ENCODE measurements at regions not wholly inside any gene's neighbourhood (a gene's known extent, or its start where the extent isn't known, plus 50 kb on each side); places are given as distances from the start of the nearest gene placed in this dataset.
A peak's percentile ranks its signal among the peaks of the same experiment; 100 is the strongest.

DNA sequence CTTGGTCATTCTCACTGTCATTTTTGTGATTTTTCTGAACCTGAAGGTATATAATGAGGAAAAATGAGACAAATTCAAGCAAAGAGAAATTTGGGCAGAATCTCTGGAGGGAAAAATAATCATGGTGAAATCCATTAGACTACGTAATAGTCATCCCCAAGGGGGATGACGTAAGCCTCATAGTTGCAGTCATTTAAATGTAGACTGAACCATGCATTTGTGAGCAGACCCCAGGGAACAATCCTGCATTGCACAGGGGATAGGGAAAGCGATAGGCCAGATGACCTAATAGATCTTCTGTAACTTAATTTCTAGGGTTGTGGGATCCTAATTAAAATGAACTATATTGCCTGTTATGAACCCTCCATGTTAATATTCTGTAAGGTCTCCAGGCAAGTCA, 167.4 kb upstream of the C1orf21 start:
- ATAC-seq (no peak), DNase-seq (no peak)
- intact Hi-C loops (cut with DNase I): loop anchor here in 1 of 2 donors (5.0 kb wide), 1 partner anchor 142 kb away; no protein-coding TSS in a partner anchor
- WGBS (ENCODE audit: insufficient coverage, low coverage, low lambda C conversion rate, missing lambda C conversion rate): 62% methylated on average over 3 of the region's 3 CpGs
- no peak overlapping the region for H3K4me3 ChIP-seq
- H3K4me1 ChIP-seq: no peaks in the 10 kb centered on the region
- no peaks in the 10 kb centered on the region for H3K36me3 ChIP-seq
- no peak for TF ChIP-seq POLR2A (IDR thresholded peaks at IDR 0.05)
- TF ChIP-seq, protein P1, sequence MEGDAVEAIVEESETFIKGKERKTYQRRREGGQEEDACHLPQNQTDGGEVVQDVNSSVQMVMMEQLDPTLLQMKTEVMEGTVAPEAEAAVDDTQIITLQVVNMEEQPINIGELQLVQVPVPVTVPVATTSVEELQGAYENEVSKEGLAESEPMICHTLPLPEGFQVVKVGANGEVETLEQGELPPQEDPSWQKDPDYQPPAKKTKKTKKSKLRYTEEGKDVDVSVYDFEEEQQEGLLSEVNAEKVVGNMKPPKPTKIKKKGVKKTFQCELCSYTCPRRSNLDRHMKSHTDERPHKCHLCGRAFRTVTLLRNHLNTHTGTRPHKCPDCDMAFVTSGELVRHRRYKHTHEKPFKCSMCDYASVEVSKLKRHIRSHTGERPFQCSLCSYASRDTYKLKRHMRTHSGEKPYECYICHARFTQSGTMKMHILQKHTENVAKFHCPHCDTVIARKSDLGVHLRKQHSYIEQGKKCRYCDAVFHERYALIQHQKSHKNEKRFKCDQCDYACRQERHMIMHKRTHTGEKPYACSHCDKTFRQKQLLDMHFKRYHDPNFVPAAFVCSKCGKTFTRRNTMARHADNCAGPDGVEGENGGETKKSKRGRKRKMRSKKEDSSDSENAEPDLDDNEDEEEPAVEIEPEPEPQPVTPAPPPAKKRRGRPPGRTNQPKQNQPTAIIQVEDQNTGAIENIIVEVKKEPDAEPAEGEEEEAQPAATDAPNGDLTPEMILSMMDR (IDR thresholded peaks at IDR 0.05): no peak
- H3K27me3 ChIP-seq: no peaks in the 10 kb centered on the region
- no peak overlapping the region for H3K27ac ChIP-seq
- H3K9me3 ChIP-seq: no peaks in the 10 kb centered on the region

DNA sequence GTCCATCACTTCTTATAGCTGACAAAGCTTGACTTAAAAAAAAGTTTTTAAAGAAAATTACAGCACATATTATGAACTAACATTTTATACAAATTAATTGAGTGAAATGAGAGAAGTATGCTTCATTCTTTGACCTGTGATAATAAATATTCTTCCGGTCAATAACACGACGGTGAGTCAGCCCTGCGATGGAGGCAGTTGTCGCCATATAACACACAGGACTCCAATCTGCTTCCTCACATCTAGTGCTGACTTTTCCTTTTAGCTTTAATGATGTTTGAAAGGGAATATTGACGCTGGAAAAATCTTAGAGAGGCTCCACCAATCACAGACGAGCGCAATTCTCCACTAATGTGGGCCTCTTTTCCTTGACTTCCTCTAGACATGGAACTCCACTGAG, 166.9 kb upstream of the C1orf21 start:
- Histone ChIP-seq H3K9me3 (no peaks in the 10 kb centered on the region), H3K4me1 (no peaks in the 10 kb centered on the region), H3K36me3 (no peaks in the 10 kb centered on the region), H3K27me3 (no peaks in the 10 kb centered on the region), H3K4me3 (no peak overlapping the region), H3K27ac (no peak overlapping the region)
- no peak for TF ChIP-seq POLR2A (IDR thresholded peaks at IDR 0.05)
- TF ChIP-seq, protein P1 (IDR thresholded peaks at IDR 0.05): no peak
- DNase-seq: no peak
- WGBS (ENCODE audit: insufficient coverage, low coverage, low lambda C conversion rate, missing lambda C conversion rate): 83% methylated on average over 6 of the region's 8 CpGs
- no peak for ATAC-seq
- intact Hi-C loops (cut with DNase I): loop anchor here (5.0 to 10.0 kb wide), 2 partner anchors 135 to 143 kb away; no protein-coding TSS in a partner anchor

DNA sequence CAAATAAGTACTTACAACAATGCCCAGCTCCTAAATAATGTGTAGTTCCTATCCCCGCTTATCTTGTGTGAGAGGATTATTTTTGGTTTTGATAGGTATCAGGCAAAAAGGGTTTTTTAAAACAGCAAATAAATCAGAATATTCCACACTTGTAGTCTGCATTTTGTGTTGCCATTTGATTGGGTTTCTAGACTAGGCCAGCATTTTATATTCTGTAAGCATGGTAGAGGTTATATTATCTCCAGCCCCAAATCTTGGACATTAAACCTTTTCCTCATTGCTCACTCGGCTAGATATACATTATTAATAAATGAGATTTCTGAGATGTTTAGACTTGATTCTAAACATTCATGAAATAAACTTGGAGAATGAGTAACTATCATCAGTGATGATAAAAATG, 165.7 kb upstream of the C1orf21 start:
- H3K4me1 ChIP-seq: no peaks in the 10 kb centered on the region
- TF ChIP-seq POLR2A (IDR thresholded peaks at IDR 0.05): no peak
- no peak overlapping the region for H3K4me3 ChIP-seq
- H3K9me3 ChIP-seq: no peaks in the 10 kb centered on the region
- no peak for DNase-seq
- no peaks in the 10 kb centered on the region for H3K36me3 ChIP-seq
- WGBS (ENCODE audit: insufficient coverage, low coverage, low lambda C conversion rate, missing lambda C conversion rate): 69% methylated on average over 2 of the region's 2 CpGs
- no peak for ATAC-seq
- intact Hi-C loops (cut with DNase I): loop anchor here in 1 of 2 donors (10.0 kb wide), 1 partner anchor 136 kb away; no protein-coding TSS in a partner anchor
- no peaks in the 10 kb centered on the region for H3K27me3 ChIP-seq
- H3K27ac ChIP-seq: no peak overlapping the region

DNA sequence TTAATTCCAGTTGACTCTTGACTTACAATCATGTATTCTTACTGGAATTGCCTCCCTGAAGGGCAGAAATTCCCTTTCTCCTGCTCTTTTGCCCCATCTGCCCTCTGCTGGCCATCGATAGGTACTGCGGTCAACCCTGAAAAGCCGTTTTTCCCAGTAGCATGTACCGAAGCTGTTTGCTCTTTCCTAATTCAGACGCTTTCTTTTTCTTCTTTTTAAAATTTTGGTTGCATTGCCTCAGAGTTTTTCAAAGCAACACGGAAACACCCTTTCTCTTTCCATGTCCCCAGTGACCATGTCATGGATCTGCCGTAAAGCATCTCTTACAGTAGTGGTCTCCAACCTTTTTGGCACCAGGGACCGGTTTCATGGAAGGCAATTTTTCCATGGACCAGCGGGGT, 164.2 kb upstream of the C1orf21 start:
- DNase-seq (peak; percentile 44 to 63 (median 56)), ATAC-seq (peak; percentile 90 to 97 (median 94))
- 21% methylated on average over 9 of the region's 9 CpGs for WGBS (ENCODE audit: insufficient coverage, low coverage, low lambda C conversion rate, missing lambda C conversion rate)
- Histone ChIP-seq H3K9me3 (no peaks in the 10 kb centered on the region), H3K36me3 (no peaks in the 10 kb centered on the region), H3K27me3 (no peaks in the 10 kb centered on the region), H3K27ac (no peak overlapping the region), H3K4me1 (no peaks in the 10 kb centered on the region), H3K4me3 (no peak overlapping the region)
- TF ChIP-seq POLR2A (IDR thresholded peaks at IDR 0.05): no peak
- TF ChIP-seq, protein P1 (IDR thresholded peaks at IDR 0.05): peak; percentile 92 to 96 (median 93)
- intact Hi-C loops (cut with DNase I): loop anchor here in 1 of 2 donors (10.0 kb wide), 1 partner anchor 138 kb away; no protein-coding TSS in a partner anchor

DNA sequence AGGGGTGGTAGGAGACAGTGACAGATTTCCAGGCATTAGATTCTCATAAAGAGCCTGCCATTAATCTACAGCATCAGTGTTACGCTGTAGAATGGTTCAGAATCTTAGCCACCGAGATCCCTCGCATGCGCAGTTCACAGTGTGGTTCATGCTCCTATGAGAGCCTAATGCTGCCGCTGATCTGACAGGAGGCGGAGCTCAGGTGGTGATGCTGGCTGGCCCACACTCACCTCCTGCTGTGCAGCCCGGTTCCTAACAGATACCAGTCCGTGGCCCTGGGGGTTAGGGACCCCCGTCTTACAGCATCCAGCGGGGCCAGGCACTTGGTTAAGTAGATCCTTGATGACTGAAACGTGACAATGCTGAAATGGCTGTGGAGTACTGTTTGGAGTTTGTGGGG, 163.6 kb upstream of the C1orf21 start:
- no peaks in the 10 kb centered on the region for H3K4me1 ChIP-seq
- TF ChIP-seq, protein P1 (IDR thresholded peaks at IDR 0.05): no peak
- no peak for TF ChIP-seq POLR2A (IDR thresholded peaks at IDR 0.05)
- WGBS (ENCODE audit: insufficient coverage, low coverage, low lambda C conversion rate, missing lambda C conversion rate): 50% methylated on average over 8 of the region's 11 CpGs
- no peak overlapping the region for H3K27ac ChIP-seq
- no peaks in the 10 kb centered on the region for H3K36me3 ChIP-seq
- DNase-seq (no peak), ATAC-seq (peak in 3 of 4 donors; percentile 29 to 66 (median 37))
- no peaks in the 10 kb centered on the region for H3K9me3 ChIP-seq
- H3K4me3 ChIP-seq: no peak overlapping the region
- H3K27me3 ChIP-seq: no peaks in the 10 kb centered on the region
- intact Hi-C loops (cut with DNase I): loop anchor here in 1 of 2 donors (10.0 kb wide), 1 partner anchor 138 kb away; no protein-coding TSS in a partner anchor

All from right lobe of liver (tissue), 6 donors.